Astrocyte of the spinal cord (primary cell): ENCODE measurements at regions not wholly inside any gene's neighbourhood (a gene's known extent, or its start where the extent isn't known, plus 50 kb on each side); places are given as distances from the start of the nearest gene placed in this dataset.

Experiments
- DNase-seq: peaks from one replicate; pipeline ENCODE4 v3.0.0; 2011; ENCODE audit warnings: low read depth, low spot score
- H3K4me3 ChIP-seq: 2 replicates; pipeline ENCODE4 v1.5.1; 2011; ENCODE audit warnings: low read depth, mild to moderate bottlenecking, low read length, moderate library complexity
- in situ Hi-C: cut with HindIII; loops from 2 replicates; pipeline ENCODE4 v1.10.0; 2017; ENCODE audit warnings: low sequenced_read_pairs
- TF ChIP-seq, protein P1 (sequence below): IDR thresholded peaks from 2 replicates; pipeline ENCODE4 v1.5.1; 2012; ENCODE audit warnings: low read depth, mild to moderate bottlenecking, low read length, inconsistent platforms

DNA sequence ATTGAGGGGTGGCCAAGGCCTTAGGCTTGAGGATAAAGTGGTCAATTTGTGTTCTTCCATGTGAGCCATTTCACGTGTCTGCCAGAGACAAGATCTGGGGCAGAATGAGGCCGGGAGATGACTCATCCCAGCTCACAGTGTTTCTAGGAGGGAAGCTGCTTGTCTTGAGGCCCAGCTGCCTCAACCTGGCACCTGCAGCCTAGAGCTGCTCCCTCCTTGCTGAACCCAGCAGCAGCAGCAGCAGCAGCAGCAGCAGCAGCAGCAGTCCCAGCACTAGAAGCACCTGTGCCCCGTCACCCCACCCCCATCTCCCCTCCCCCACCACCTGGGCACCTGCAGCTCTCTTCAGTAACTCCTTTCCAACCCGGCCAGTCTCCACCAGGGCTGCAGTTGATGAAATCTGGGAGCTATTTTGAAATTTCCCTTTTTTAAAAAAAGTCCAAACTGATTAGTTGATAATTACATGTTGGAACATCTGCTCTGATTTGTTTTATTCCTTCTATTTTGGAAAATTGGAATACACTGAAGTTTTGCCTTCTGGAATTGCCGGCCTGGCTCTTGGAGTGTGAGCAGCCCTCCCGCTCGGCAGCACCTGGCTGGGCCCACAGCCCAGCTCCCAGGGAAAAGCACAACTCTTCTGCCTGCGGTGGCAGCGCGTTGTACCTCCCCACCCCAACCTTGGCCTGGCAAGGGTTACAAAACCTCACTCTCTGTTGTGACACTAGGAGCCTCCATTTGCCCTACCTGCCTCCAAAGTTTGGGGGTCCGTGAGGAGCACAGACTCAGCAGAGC is 143.5 kb downstream of the NXPE2 start:
- TF ChIP-seq, protein P1, sequence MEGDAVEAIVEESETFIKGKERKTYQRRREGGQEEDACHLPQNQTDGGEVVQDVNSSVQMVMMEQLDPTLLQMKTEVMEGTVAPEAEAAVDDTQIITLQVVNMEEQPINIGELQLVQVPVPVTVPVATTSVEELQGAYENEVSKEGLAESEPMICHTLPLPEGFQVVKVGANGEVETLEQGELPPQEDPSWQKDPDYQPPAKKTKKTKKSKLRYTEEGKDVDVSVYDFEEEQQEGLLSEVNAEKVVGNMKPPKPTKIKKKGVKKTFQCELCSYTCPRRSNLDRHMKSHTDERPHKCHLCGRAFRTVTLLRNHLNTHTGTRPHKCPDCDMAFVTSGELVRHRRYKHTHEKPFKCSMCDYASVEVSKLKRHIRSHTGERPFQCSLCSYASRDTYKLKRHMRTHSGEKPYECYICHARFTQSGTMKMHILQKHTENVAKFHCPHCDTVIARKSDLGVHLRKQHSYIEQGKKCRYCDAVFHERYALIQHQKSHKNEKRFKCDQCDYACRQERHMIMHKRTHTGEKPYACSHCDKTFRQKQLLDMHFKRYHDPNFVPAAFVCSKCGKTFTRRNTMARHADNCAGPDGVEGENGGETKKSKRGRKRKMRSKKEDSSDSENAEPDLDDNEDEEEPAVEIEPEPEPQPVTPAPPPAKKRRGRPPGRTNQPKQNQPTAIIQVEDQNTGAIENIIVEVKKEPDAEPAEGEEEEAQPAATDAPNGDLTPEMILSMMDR = no peak
- no peak for DNase-seq
- in situ Hi-C loops = no loop called here
- no peak overlapping the region for H3K4me3 ChIP-seq

DNA sequence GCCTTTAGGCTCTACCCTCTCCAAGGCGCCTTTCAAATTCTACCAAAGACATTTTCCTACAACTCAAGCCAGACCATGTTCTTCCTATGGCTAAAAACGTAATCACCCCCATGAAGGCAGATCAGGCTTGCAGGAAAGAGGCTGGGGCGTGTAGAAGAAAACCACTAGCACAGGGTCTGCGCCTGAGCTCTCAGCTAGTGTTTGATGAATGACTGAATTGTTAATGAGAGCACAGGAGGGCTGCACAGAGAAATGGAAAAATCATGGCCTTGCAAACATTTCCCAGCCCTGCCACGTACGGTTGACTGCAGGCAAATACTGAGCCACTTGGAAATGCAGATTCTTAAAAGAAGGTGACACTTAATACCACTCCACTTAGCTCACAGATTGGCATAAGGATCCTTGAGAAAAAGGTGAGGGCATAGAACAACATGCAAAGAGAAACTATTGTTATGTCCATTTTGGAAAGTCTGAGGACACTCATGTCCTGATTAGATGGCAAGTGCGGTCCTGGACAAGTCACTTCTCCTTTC is 148.6 kb downstream of the NXPE2 start:
- DNase-seq = no peak
- TF ChIP-seq, protein P1 = no peak
- no peak overlapping the region for H3K4me3 ChIP-seq
- in situ Hi-C loops = no loop called here

DNA sequence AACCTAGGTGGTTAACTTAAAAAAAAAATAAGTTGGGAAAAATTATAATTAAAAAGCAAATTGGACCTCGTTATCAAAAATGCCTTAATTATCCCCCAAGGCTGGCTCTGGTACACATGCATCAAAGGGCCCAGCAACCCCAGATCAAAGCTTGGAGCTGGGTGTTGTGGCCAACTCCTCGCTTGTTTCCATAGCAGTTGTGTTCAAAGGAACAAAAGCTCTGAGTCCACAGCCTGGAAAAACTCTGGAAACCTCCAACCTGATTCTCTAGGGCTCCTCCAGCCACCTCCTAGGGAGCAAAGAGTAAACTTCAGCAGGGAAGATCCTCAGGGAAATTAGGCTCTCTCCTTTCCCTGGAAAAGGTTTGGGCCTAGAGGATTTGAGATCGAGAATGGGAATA is 149.4 kb downstream of the NXPE2 start:
- in situ Hi-C loops = no loop called here
- no peak overlapping the region for H3K4me3 ChIP-seq
- DNase-seq = no peak
- TF ChIP-seq, protein P1 = no peak

DNA sequence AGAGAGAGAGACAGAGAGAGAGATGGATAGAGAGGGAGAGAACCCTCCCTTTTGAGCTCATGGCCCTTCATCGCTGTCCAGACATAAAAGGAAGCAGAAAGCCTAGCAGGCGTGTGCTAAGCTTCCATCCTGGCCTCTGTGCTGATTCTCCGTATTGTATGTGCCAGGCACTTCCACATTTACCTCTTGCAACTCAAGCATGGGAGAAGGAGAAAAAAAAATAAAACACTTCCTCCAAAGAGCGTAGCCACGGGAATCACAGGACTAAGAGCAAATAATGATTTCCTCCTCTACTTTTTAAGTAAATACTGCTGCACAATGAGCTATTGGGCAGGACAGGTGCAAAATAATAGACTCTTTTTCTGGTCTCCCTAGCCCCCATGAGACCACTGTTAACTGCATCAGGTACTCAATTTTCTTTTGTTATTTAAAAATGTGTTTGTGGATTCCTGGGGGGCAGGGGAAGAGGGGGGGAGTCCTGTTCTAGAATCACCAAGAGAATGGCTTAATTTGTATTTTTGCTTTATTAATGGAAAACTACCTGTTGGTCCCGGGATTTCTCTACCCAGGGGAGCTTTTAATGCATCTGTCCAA is 154.3 kb downstream of the NXPE2 start:
- TF ChIP-seq, protein P1 = no peak
- no peak overlapping the region for H3K4me3 ChIP-seq
- DNase-seq = no peak
- in situ Hi-C loops = no loop called here

DNA sequence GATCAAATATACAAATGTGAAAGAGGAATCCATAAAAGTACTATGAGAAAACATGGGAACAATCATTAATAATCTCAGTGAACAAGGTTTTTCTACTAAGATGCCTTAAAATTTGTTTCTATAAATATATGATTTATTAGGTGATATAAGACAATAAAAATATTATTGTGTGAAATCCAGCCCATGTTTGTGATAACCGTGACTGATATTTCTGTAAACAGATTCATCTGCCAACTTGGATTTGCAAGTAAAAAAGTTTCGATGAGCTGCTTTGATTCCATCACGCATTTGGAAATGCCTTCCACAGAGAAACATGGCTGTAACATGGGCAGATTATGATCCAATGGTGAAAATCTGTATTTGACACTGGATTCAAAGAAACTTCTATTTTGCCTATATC is 157.8 kb downstream of the NXPE2 start:
- no peak for DNase-seq
- in situ Hi-C loops = no loop called here
- no peak overlapping the region for H3K4me3 ChIP-seq
- TF ChIP-seq, protein P1 = no peak

DNA sequence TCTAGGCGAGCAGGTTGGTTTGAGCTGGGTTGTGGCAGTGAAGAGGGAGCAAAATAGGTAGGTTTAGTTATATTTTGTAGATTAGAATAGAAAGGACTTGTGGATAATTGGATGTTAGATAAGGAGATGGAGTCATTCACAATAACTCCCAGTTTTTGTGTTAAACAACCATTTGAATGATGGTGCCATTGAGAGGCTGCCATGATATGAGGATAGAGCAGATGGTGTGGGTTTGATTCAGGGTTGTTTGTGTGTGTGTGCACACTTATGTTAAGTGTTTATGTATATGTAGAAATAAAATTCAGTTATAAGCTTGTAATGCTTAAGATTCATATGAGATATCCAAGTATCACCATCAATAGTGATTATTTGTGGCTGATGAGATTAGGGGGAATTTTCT is 166.6 kb downstream of the NXPE2 start:
- no peak for DNase-seq
- TF ChIP-seq, protein P1 = no peak
- in situ Hi-C loops = no loop called here
- H3K4me3 ChIP-seq = no peak overlapping the region
